GM12874 (cell line): ENCODE measurements at regions not wholly inside any gene's neighbourhood (a gene's known extent, or its start where the extent isn't known, plus 50 kb on each side); places are given as distances from the start of the nearest gene placed in this dataset.

ENCODE experiments used
- CTCF ChIP-seq: IDR thresholded peaks from 2 replicates; pipeline ENCODE4 v1.5.1; 2011; ENCODE audit warnings: low read depth, mild to moderate bottlenecking, control low read depth, low read length, moderate library complexity; ENCODE audit not compliant: insufficient read depth

GRCh38 chr6:8527818-8528217, 92.5 kb upstream of the SLC35B3 start:
- TF ChIP-seq CTCF: no peak

DNA sequence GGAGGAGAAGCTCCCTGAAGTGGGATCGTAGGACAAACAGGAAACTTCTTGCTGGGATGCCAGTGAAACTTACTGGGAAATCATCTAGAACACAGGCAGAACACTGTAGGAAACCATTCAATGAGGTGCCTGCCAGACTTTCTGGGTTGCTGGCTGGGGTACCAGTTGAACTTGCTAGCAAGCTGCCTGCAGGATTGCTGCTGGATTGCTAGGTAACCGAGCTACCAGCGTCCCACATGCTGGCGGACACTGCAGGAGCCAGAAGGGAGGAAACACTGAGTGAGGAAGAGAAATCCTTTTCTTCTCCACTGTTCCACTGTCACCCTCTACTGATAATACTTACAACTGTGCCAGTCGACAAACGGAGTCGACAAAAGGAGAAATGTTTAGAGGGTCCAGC, 91.3 kb upstream of the SLC35B3 start:
- TF ChIP-seq CTCF: no peak

- no peak for TF ChIP-seq CTCF
Measured at GRCh38 chr6:8525370-8525769, 90.0 kb upstream of the SLC35B3 start.

DNA sequence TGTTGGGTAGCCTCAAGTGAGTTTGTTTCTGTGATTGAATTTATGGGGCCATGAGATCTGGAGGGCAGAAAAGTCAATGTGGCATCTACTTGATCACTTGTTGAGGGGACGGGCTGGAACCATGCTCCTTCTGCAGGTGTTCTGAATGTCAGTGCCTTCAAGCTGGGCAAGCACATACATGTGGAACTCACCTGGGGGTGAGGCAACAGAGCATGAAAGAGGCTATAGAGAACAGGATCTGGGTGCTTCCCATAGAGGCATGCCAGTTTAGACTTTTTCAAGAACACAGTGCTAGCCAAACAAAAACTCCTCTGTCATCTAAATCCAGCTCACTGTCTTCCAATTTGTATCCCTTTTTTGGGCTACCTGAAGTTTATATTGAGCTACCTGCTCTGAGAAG, 77.8 kb upstream of the SLC35B3 start:
- no peak for TF ChIP-seq CTCF

GRCh38 chr6:8507286-8507685, 71.9 kb upstream of the SLC35B3 start:
- no peak for TF ChIP-seq CTCF

DNA sequence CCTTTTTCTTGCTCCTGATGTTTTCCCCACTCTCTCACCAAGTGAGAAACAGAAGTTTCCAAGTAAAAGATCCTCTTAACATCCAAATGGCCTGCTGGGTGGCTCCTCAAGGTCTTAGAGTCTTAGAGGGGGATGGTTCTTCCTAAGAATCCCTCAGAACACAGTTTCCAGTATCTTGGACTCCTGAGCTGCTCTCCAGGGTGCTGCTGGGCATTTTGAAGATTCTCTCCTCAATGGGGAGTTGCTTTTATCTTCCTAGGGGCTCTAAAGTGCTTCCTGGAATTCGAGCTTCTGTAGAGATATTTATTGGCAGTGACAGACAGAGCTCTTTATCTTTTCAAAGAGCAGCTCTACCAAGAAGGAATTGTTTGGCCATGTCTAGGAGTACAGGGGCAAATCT, 70.8 kb upstream of the SLC35B3 start:
- TF ChIP-seq CTCF: no peak

GRCh38 chr6:8499540-8499939, 64.2 kb upstream of the SLC35B3 start:
- no peak for TF ChIP-seq CTCF

GRCh38 chr6:8494730-8495129, 59.4 kb upstream of the SLC35B3 start:
- no peak for TF ChIP-seq CTCF
